ENCODE measurements at regions not wholly inside any gene's neighbourhood (a gene's known extent, or its start where the extent isn't known, plus 50 kb on each side); places are given as distances from the start of the nearest gene placed in this dataset.

GRCh38 chr10:90317172-90317571 lies 540.7 kb downstream of the HTR7 start:
- Histone ChIP-seq H3K9me2 (replicated peaks; ENCODE audit: insufficient read depth, low read length) (no peaks in the 10 kb centered on the region), H3K9me3 (ENCODE audit: insufficient read depth, low read length) (no peaks in the 10 kb centered on the region), H2AFZ (ENCODE audit: low read depth, low read length, severe bottlenecking) (no peak overlapping the region), H3K27ac (ENCODE audit: low read depth, low read length) (no peak overlapping the region), H3K4me2 (ENCODE audit: low read depth, low read length, poor library complexity, severe bottlenecking) (no peak overlapping the region), H3F3A (ENCODE audit: insufficient read depth) (no peaks in the 10 kb centered on the region), H3K27me3 (ENCODE audit: low read length) (no peaks in the 10 kb centered on the region), H3K79me2 (ENCODE audit: insufficient read depth, low read length) (no peaks in the 10 kb centered on the region), H3K4me3 (ENCODE audit: insufficient read depth, low read length, poor library complexity, severe bottlenecking) (no peak overlapping the region), H4K20me1 (ENCODE audit: low read depth, low read length) (no peaks in the 10 kb centered on the region), H3K36me3 (ENCODE audit: low read length) (no peaks in the 10 kb centered on the region), H3K9ac (ENCODE audit: low read length) (no peak overlapping the region)
- TF ChIP-seq EZH2phosphoT487 (conservative IDR thresholded peaks at IDR 0.05; ENCODE audit: low read length): no peak

GRCh38 chr10:90318659-90319058 lies 539.2 kb downstream of the HTR7 start:
- Histone ChIP-seq H2AFZ (ENCODE audit: low read depth, low read length, severe bottlenecking) (no peak overlapping the region), H3K9ac (ENCODE audit: low read length) (no peak overlapping the region), H3K79me2 (ENCODE audit: insufficient read depth, low read length) (no peaks in the 10 kb centered on the region), H3K4me3 (ENCODE audit: insufficient read depth, low read length, poor library complexity, severe bottlenecking) (no peak overlapping the region), H3K9me3 (ENCODE audit: insufficient read depth, low read length) (no peaks in the 10 kb centered on the region), H3K9me2 (replicated peaks; ENCODE audit: insufficient read depth, low read length) (no peaks in the 10 kb centered on the region), H3K36me3 (ENCODE audit: low read length) (no peaks in the 10 kb centered on the region), H3K4me2 (ENCODE audit: low read depth, low read length, poor library complexity, severe bottlenecking) (no peak overlapping the region), H3K27me3 (ENCODE audit: low read length) (no peaks in the 10 kb centered on the region), H3K27ac (ENCODE audit: low read depth, low read length) (no peak overlapping the region), H3F3A (ENCODE audit: insufficient read depth) (no peaks in the 10 kb centered on the region), H4K20me1 (ENCODE audit: low read depth, low read length) (no peaks in the 10 kb centered on the region)
- TF ChIP-seq EZH2phosphoT487 (conservative IDR thresholded peaks at IDR 0.05; ENCODE audit: low read length): no peak
- no peak for TF ChIP-seq CTCF (IDR thresholded peaks at IDR 0.05; ENCODE audit: insufficient read depth, low read length, poor library complexity, severe bottlenecking)

- H3K9me3 ChIP-seq (ENCODE audit: insufficient read depth, low read length): no peaks in the 10 kb centered on the region
- H3K4me2 ChIP-seq (ENCODE audit: low read depth, low read length, poor library complexity, severe bottlenecking): no peak overlapping the region
- no peak overlapping the region for H3K27ac ChIP-seq (ENCODE audit: low read depth, low read length)
- H3K9me2 ChIP-seq (replicated peaks; ENCODE audit: insufficient read depth, low read length): no peaks in the 10 kb centered on the region
- no peak overlapping the region for H3K9ac ChIP-seq (ENCODE audit: low read length)
- H3K4me3 ChIP-seq (ENCODE audit: insufficient read depth, low read length, poor library complexity, severe bottlenecking): no peak overlapping the region
- H3K36me3 ChIP-seq (ENCODE audit: low read length): no peaks in the 10 kb centered on the region
- no peaks in the 10 kb centered on the region for H4K20me1 ChIP-seq (ENCODE audit: low read depth, low read length)
- no peaks in the 10 kb centered on the region for H3K27me3 ChIP-seq (ENCODE audit: low read length)
- no peaks in the 10 kb centered on the region for H3K79me2 ChIP-seq (ENCODE audit: insufficient read depth, low read length)
- TF ChIP-seq CTCF (IDR thresholded peaks at IDR 0.05; ENCODE audit: insufficient read depth, low read length, poor library complexity, severe bottlenecking) (no peak), EZH2phosphoT487 (conservative IDR thresholded peaks at IDR 0.05; ENCODE audit: low read length) (no peak)
- no peaks in the 10 kb centered on the region for H3F3A ChIP-seq (ENCODE audit: insufficient read depth)
- no peak overlapping the region for H2AFZ ChIP-seq (ENCODE audit: low read depth, low read length, severe bottlenecking)
These were observed 538.5 kb downstream of the HTR7 start for GRCh38 chr10:90319188-90319914.

GRCh38 chr10:90321132-90321816 lies 536.6 kb downstream of the HTR7 start:
- Histone ChIP-seq H3F3A (ENCODE audit: insufficient read depth) (no peaks in the 10 kb centered on the region), H3K9me2 (replicated peaks; ENCODE audit: insufficient read depth, low read length) (no peaks in the 10 kb centered on the region), H3K9ac (ENCODE audit: low read length) (no peak overlapping the region), H3K79me2 (ENCODE audit: insufficient read depth, low read length) (no peaks in the 10 kb centered on the region), H3K4me3 (ENCODE audit: insufficient read depth, low read length, poor library complexity, severe bottlenecking) (no peak overlapping the region), H3K27me3 (ENCODE audit: low read length) (no peaks in the 10 kb centered on the region), H3K36me3 (ENCODE audit: low read length) (no peaks in the 10 kb centered on the region), H4K20me1 (ENCODE audit: low read depth, low read length) (no peaks in the 10 kb centered on the region), H3K4me2 (ENCODE audit: low read depth, low read length, poor library complexity, severe bottlenecking) (no peak overlapping the region), H3K9me3 (ENCODE audit: insufficient read depth, low read length) (no peaks in the 10 kb centered on the region), H3K27ac (ENCODE audit: low read depth, low read length) (no peak overlapping the region), H2AFZ (ENCODE audit: low read depth, low read length, severe bottlenecking) (no peak overlapping the region)
- TF ChIP-seq CTCF (IDR thresholded peaks at IDR 0.05; ENCODE audit: insufficient read depth, low read length, poor library complexity, severe bottlenecking) (no peak), EZH2phosphoT487 (conservative IDR thresholded peaks at IDR 0.05; ENCODE audit: low read length) (no peak)

Measured in SU-DHL-6 (cell line).